ENCODE measurements at regions not wholly inside any gene's neighbourhood (a gene's known extent, or its start where the extent isn't known, plus 50 kb on each side); places are given as distances from the start of the nearest gene placed in this dataset.
"Not testable (repeated sequence)": the region's sequence is repeated elsewhere in the genome, so short reads cannot be mapped to it uniquely, and the experiment has no call there.

GRCh38 chr6:78377056-78377455 lies 490.3 kb upstream of the IRAK1BP1 start:
- no peak for TF ChIP-seq CTCF (IDR thresholded peaks at IDR 0.05; ENCODE audit: low read depth, low read length)
- H3K4me3 ChIP-seq (replicated peaks in 1 of 2; ENCODE audit: low read depth in 2 of 2, low read length in 2 of 2): no peak overlapping the region
- no peak for DNase-seq (ENCODE audit: low read depth in 2 of 2)

- no peak overlapping the region for H3K4me3 ChIP-seq (replicated peaks in 1 of 2; ENCODE audit: low read depth in 2 of 2, low read length in 2 of 2)
- DNase-seq (ENCODE audit: low read depth in 2 of 2): no peak
- no peak for TF ChIP-seq CTCF (IDR thresholded peaks at IDR 0.05; ENCODE audit: low read depth, low read length)
Observed at GRCh38 chr6:78379982-78380381, 487.4 kb upstream of the IRAK1BP1 start.

GRCh38 chr6:78380541-78380940 lies 486.8 kb upstream of the IRAK1BP1 start:
- TF ChIP-seq CTCF (IDR thresholded peaks at IDR 0.05; ENCODE audit: low read depth, low read length): no peak
- no peak for DNase-seq (ENCODE audit: low read depth in 2 of 2)
- no peak overlapping the region for H3K4me3 ChIP-seq (replicated peaks in 1 of 2; ENCODE audit: low read depth in 2 of 2, low read length in 2 of 2)

GRCh38 chr6:78383968-78384367 lies 483.4 kb upstream of the IRAK1BP1 start:
- TF ChIP-seq CTCF (IDR thresholded peaks at IDR 0.05; ENCODE audit: low read depth, low read length): no peak
- no peak for DNase-seq (ENCODE audit: low read depth in 2 of 2)

GRCh38 chr6:78386854-78387253 lies 480.5 kb upstream of the IRAK1BP1 start:
- H3K4me3 ChIP-seq (replicated peaks in 1 of 2; ENCODE audit: low read depth in 2 of 2, low read length in 2 of 2); DNase-seq (ENCODE audit: low read depth in 2 of 2): not testable (repeated sequence)

More at GRCh38 chr6:78383968-78384367, 483.4 kb upstream of the IRAK1BP1 start:
- H3K4me3 ChIP-seq (replicated peaks in 1 of 2; ENCODE audit: low read depth in 2 of 2, low read length in 2 of 2): no peak overlapping the region

GRCh38 chr6:78390066-78390465 lies 477.3 kb upstream of the IRAK1BP1 start:
- no peak overlapping the region for H3K4me3 ChIP-seq (replicated peaks in 1 of 2; ENCODE audit: low read depth in 2 of 2, low read length in 2 of 2)
- peak in 1 of 2 donors; percentile 1 for DNase-seq (ENCODE audit: low read depth in 2 of 2)
- no peak for TF ChIP-seq CTCF (IDR thresholded peaks at IDR 0.05; ENCODE audit: low read depth, low read length)

GRCh38 chr6:78397499-78397898 lies 469.9 kb upstream of the IRAK1BP1 start:
- no peak for TF ChIP-seq CTCF (IDR thresholded peaks at IDR 0.05; ENCODE audit: low read depth, low read length)
- peak in 1 of 2 donors; percentile 1 for DNase-seq (ENCODE audit: low read depth in 2 of 2)
- no peak overlapping the region for H3K4me3 ChIP-seq (replicated peaks in 1 of 2; ENCODE audit: low read depth in 2 of 2, low read length in 2 of 2)

Data from cardiac fibroblast (primary cell).